Natural killer cell treated with Interleukin-12 subunit alpha and Interleukin-12 subunit beta and Interleukin-15 and Interleukin-18, amount 100 ng/mL, for 72 hours (primary cell): ENCODE measurements at regions not wholly inside any gene's neighbourhood (a gene's known extent, or its start where the extent isn't known, plus 50 kb on each side); places are given as distances from the start of the nearest gene placed in this dataset.
"Not testable (repeated sequence)": the region's sequence is repeated elsewhere in the genome, so short reads cannot be mapped to it uniquely, and the experiment has no call there.

Experiments used
- ATAC-seq, 2 donors: fragments of 150-1000 bp; cut with Tn5 transposase in 1 of 2; sonication (Bioruptor Pico), chemical (Tn5 transposase) in 1 of 2; 2 replicates each; pipeline ENCODE4 v1.10.0; 2021
- DNase-seq: peaks from one replicate; pipeline ENCODE4 v3.0.0; 2022; ENCODE audit warnings: low spot score
- H3K27ac Mint-ChIP-seq, 2 donors: 1 replicate in 1 of 2; 2 replicates in 1 of 2; pipeline ENCODE4 v1.8.0; 2022; ENCODE audit warnings: mixed read lengths in 2 of 2, mild to moderate bottlenecking in 1 of 2, moderate library complexity in 1 of 2
- H3K27me3 Mint-ChIP-seq, 2 donors: 1 replicate in 1 of 2; 2 replicates in 1 of 2; pipeline ENCODE4 v1.8.0; 2022; ENCODE audit warnings: mixed read lengths in 2 of 2
- H3K36me3 Mint-ChIP-seq: one replicate; pipeline ENCODE4 v1.8.0; 2022; ENCODE audit warnings: mixed read lengths
- H3K4me1 Mint-ChIP-seq, 2 donors: 1 replicate in 1 of 2; 2 replicates in 1 of 2; pipeline ENCODE4 v1.8.0; 2022; ENCODE audit warnings: low read depth in 2 of 2, mixed read lengths in 2 of 2, mild to moderate bottlenecking in 1 of 2
- H3K4me3 Mint-ChIP-seq: one replicate; pipeline ENCODE4 v1.8.0; 2022; ENCODE audit warnings: mixed read lengths
- H3K9me3 Mint-ChIP-seq: 2 replicates; pipeline ENCODE4 v1.8.0; 2022; ENCODE audit warnings: mixed read lengths

DNA sequence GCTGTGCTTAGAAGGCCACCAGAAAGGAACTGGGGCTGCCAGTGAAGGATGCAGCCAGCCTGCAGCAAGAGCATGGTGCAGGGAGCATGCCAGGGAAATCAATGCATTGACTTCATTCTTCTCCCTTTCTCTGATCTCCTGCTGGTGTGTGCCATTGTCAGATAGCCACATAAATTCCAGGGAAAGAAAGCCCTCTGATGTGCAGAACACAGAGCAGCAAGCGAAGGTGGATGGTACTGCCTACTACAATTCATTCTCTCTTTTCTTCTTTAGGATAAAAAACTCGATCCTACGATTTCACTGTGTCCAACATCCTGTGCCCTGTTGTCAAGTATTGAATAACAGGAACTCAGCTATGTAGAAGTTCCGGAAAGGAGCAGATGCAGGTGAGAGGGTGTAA is 446.7 kb upstream of the TMEM132C start:
- no peak overlapping the region for H3K27ac Mint-ChIP-seq
- H3K27me3 Mint-ChIP-seq = no peaks in the 10 kb centered on the region
- peaks cover 8% of the 10 kb centered on the region for H3K9me3 Mint-ChIP-seq
- no peaks in the 10 kb centered on the region for H3K36me3 Mint-ChIP-seq
- no peaks in the 10 kb centered on the region for H3K4me1 Mint-ChIP-seq
- ATAC-seq (no peak), DNase-seq (no peak)
- H3K4me3 Mint-ChIP-seq = no peak overlapping the region

DNA sequence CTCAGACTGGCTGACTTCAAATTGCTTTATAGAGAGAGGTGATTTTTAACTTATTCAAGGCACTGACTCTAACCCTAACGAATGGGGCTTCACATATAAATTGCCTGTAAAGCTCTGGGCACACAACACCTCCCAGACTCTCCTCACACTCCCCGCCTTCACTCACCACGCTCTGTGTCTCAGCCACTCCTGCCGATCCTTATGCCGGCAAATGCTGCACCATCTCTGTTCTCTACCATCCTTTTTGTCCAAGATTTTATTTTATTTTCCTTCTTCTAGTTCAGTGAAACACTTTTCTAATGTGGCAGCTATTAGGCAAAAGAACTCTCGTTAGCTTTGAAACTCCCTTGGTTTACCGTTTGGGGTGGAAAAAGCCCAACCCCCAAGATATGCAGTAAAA is 446.1 kb upstream of the TMEM132C start:
- H3K4me1 Mint-ChIP-seq = no peaks in the 10 kb centered on the region
- ATAC-seq (no peak), DNase-seq (no peak)
- H3K4me3 Mint-ChIP-seq = no peak overlapping the region
- no peaks in the 10 kb centered on the region for H3K36me3 Mint-ChIP-seq
- peaks cover 11% of the 10 kb centered on the region for H3K9me3 Mint-ChIP-seq
- H3K27me3 Mint-ChIP-seq = no peaks in the 10 kb centered on the region
- no peak overlapping the region for H3K27ac Mint-ChIP-seq

DNA sequence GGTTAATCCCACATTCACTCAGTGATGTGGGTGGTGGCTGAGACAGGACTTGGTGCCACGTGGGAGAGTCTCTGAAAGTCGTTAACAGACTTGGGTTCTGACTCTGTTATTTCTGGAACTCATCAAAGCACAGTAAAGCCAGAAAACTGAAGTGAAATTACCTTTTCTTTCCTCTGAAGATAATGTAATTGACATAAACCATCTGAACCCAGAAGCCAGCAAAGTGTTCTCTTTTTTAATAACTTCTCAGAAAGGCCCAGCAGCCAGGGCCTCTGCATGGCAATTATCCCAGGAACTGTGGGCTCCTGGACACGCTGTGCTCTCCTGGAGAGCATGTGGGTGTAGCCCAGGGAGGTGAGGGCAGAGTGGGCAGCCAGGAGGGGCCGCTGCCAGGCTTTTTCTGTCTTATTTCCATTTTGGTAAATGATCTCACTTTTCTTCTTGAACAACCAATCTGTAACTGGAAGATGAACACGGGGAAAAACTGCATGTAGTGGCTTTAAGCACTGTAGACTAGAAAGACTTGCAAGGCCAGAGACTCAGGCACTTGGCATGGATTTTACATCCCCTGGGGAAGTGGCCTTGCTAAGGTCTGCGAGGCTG is 444.1 kb upstream of the TMEM132C start:
- H3K27me3 Mint-ChIP-seq = no peaks in the 10 kb centered on the region
- DNase-seq (no peak), ATAC-seq (no peak)
- H3K4me1 Mint-ChIP-seq = no peaks in the 10 kb centered on the region
- no peak overlapping the region for H3K4me3 Mint-ChIP-seq
- no peak overlapping the region for H3K27ac Mint-ChIP-seq
- peaks cover 15% of the 10 kb centered on the region for H3K9me3 Mint-ChIP-seq
- no peaks in the 10 kb centered on the region for H3K36me3 Mint-ChIP-seq

DNA sequence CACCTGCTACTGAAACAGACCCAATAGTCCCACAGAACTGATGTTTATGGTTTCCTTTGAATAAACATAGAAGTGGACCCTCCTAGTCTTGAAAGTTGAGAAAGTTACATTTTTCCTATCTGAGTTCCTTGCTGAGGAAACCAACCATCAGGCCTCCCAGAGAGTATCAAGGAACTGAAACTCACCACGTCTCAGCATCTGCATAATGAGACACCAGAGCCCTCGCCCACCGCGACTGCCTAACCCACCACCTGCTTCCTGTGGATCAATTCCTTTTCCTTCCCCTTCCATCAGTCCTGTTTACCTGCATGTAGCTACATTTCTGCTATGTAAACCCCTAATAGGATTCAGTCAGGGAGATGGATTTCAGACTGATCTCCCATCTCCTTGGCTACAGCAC is 443.2 kb upstream of the TMEM132C start:
- no peak overlapping the region for H3K4me3 Mint-ChIP-seq
- DNase-seq (no peak), ATAC-seq (no peak)
- H3K9me3 Mint-ChIP-seq = peaks cover 15% of the 10 kb centered on the region
- H3K4me1 Mint-ChIP-seq = no peaks in the 10 kb centered on the region
- H3K27me3 Mint-ChIP-seq = no peaks in the 10 kb centered on the region
- no peak overlapping the region for H3K27ac Mint-ChIP-seq
- no peaks in the 10 kb centered on the region for H3K36me3 Mint-ChIP-seq

DNA sequence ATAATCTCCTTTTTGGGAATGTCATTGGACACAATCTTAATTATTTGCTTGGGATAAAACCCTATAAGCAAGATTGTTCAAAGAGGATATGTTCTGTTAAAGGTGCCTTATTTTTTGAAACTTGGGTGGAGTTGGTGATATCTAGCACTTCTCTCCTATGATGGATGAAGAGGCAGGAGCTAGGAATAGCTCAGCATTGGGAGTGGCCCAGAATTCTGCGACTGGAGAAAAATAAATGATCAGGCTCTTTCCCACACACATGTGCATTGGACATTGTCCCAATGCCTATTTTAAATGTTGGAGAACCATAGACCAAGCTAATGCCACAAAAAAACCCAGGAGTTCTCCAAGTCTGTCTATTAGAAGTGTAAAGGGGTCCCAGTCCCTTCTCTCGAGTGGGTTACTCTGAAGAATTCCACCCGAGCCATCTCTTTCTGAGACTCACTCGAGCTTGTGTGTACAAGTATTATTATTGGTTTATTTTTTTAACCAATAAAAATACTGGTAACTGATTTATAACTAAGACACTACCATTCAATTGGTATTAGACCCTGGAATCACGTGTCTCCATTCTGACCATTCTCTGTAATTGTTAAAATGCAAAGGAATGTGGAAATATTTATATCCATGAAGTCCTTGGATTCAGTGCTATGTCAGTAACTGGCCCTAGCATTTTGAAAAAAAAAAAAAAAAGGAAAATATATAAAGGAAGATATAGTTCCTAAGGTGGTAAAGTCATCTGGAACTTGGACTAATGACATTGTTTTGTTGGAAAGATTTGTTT is 437.5 kb upstream of the TMEM132C start:
- DNase-seq = no peak
- H3K9me3 Mint-ChIP-seq = peaks cover 15% of the 10 kb centered on the region

DNA sequence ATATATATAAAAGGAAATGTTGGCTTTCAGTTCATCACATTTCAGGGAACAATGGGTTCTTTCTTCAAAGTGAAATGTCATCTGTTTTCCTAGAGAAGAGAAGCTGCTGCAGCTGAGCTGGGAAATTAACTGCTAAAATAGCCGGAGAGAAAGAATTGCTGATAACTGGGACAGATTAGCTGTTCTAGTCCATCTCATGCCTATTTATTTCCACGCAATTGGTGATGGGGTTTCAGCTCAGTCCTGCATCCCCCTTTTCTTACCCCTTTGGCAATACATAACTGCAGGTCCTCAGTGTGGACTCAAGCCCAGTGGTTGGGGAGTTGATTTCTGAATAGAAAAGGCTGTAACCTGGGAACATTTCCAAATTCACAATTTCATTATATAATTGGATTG is 436.9 kb upstream of the TMEM132C start:
- no peaks in the 10 kb centered on the region for H3K27me3 Mint-ChIP-seq
- no peak for DNase-seq
- peaks cover 12% of the 10 kb centered on the region for H3K9me3 Mint-ChIP-seq
- H3K27ac Mint-ChIP-seq = no peak overlapping the region
- ATAC-seq = no peak
- no peaks in the 10 kb centered on the region for H3K36me3 Mint-ChIP-seq
- no peak overlapping the region for H3K4me3 Mint-ChIP-seq
- H3K4me1 Mint-ChIP-seq = no peaks in the 10 kb centered on the region

More for the DNA sequence above, 437.5 kb upstream of the TMEM132C start:
- ATAC-seq = no peak
- Mint-ChIP-seq H3K27ac (no peak overlapping the region), H3K4me3 (no peak overlapping the region), H3K36me3 (no peaks in the 10 kb centered on the region), H3K27me3 (no peaks in the 10 kb centered on the region), H3K4me1 (no peaks in the 10 kb centered on the region)

DNA sequence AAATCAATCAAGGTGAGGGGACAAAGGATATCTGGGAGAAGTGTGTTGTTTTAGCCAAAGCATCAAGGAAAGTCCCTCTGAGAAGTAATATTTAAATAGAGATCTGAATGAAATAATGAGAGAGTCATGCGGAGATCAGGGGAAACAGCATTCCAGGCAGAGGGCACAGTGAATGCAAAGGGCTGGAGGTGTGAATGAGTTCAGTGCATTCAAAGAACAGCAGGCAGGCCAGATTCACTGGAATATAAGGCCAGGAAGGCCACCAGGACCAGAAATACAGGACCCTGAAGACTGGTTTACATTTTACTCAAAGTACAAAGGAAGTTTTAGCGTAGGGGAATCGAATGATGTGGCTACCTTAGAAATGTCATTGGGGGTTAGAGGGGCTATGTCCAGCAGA is 436.2 kb upstream of the TMEM132C start:
- Mint-ChIP-seq H3K9me3 (peaks cover 8% of the 10 kb centered on the region), H3K36me3 (no peaks in the 10 kb centered on the region), H3K27me3 (no peaks in the 10 kb centered on the region), H3K27ac (no peak overlapping the region), H3K4me3 (no peak overlapping the region), H3K4me1 (no peaks in the 10 kb centered on the region)
- DNase-seq (no peak), ATAC-seq (no peak)

DNA sequence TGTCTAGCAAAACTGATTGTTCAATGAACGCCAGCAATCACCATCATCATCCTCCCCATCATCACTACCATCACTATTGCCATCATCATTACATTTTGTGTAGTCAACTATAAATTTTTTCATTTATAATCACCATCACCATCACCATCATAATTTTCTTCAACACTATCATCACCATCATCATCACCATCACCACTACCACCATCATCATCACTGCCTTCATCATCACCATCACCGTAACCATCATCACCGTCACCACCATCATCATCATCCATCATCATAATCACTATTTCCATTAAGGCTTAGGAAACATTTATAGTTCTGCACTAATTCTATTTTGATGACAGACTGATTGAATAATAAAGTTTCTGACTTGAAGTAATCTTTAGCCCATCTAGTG is 434.8 kb upstream of the TMEM132C start:
- ATAC-seq (no peak), DNase-seq (no peak)

DNA sequence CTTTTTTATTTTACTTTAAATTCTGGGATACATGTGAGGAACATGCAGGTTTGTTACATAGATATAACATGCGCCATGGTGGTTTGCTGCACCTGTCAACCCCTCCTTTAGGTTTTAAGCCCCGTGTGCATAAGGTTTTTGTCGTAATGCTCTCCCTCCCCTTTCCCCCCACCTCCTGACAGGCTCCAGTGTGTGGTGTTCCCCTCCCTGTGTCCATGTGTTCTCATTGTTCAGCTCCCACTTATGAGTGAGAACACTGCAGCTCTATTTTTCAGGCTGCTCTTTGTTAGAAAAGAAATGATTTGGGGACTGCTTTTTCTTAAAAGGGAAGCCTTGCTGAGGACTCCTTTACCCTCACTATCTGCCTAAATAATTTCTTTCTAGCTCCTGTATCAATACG is 430.2 kb upstream of the TMEM132C start:
- not testable (repeated sequence) for H3K36me3 Mint-ChIP-seq, H3K27me3 Mint-ChIP-seq, H3K4me3 Mint-ChIP-seq, DNase-seq, H3K4me1 Mint-ChIP-seq, H3K27ac Mint-ChIP-seq, ATAC-seq
- peaks cover 11% of the 10 kb centered on the region for H3K9me3 Mint-ChIP-seq

More for the DNA sequence above, 434.8 kb upstream of the TMEM132C start:
- Mint-ChIP-seq H3K4me3 (no peak overlapping the region), H3K4me1 (no peaks in the 10 kb centered on the region), H3K27me3 (no peaks in the 10 kb centered on the region), H3K36me3 (no peaks in the 10 kb centered on the region), H3K27ac (no peak overlapping the region), H3K9me3 (peaks cover 7% of the 10 kb centered on the region)

DNA sequence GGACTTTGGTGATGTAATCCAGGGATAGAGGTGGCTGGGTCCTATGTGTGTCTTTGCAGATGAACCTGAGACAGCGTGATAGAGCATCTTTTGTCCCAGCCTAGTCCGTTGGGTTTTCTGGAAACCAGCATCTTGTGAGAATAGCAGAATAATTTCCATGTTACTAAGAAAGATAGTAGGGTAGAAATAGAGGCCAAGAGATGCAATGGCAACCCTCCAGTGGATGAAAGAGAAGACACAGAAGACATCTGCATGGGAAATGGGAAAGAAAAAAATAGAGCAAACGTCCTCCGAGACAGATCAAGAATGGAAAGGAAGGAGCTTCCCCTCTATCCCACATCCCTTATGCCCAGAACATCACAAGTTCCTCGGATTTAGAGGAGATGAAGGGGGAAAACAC is 409.3 kb upstream of the TMEM132C start:
- Mint-ChIP-seq H3K4me1 (no peaks in the 10 kb centered on the region), H3K27ac (no peak overlapping the region), H3K36me3 (no peaks in the 10 kb centered on the region), H3K27me3 (no peaks in the 10 kb centered on the region), H3K9me3 (peaks cover 3% of the 10 kb centered on the region), H3K4me3 (no peak overlapping the region)
- ATAC-seq (no peak), DNase-seq (no peak)

DNA sequence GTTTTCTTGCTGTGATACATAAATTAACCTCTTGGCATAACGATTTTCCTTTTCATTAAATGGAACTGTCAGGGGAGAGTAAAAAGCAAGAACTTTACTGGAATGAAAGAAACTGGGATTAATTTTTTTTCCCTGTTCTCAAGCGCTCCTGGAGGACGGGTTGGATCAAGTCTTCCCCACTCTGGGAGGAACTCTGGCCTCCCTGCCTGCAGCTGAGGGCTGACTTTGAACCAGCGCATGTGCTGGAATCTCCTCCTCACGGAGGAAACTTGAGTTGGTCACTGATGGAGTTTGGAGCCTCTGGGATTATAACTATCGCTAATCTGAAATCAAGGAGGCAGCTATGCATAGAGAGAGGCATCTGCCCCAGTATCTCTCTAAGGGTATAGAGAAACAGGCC is 406.4 kb upstream of the TMEM132C start:
- H3K4me3 Mint-ChIP-seq = no peak overlapping the region
- no peak for ATAC-seq
- H3K27ac Mint-ChIP-seq = no peak overlapping the region
- no peak for DNase-seq
- H3K4me1 Mint-ChIP-seq = no peaks in the 10 kb centered on the region
- no peaks in the 10 kb centered on the region for H3K36me3 Mint-ChIP-seq
- H3K9me3 Mint-ChIP-seq = peaks cover 15% of the 10 kb centered on the region
- no peaks in the 10 kb centered on the region for H3K27me3 Mint-ChIP-seq

DNA sequence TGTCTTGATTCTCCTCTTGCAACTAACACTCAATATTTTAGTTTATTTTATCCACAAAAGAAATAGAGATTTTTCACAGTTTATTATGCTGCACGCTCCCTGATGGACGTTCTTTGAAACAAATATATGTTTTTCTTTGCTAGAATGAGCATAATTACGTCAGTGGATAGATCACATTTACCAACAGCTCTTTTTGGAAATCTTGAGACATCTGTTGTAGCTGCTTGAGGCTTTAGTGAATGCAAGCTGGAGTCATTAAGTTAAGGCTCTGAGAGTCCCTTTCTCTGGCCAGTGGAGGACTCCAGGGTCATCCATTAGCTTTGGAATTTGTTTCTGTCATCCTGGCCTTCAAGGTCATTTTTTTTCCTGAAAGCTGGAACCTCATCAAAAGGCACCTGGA is 405.6 kb upstream of the TMEM132C start:
- no peak overlapping the region for H3K4me3 Mint-ChIP-seq
- no peaks in the 10 kb centered on the region for H3K36me3 Mint-ChIP-seq
- H3K4me1 Mint-ChIP-seq = no peaks in the 10 kb centered on the region
- no peaks in the 10 kb centered on the region for H3K27me3 Mint-ChIP-seq
- ATAC-seq = no peak
- no peak for DNase-seq
- H3K9me3 Mint-ChIP-seq = peaks cover 15% of the 10 kb centered on the region
- H3K27ac Mint-ChIP-seq = no peak overlapping the region

DNA sequence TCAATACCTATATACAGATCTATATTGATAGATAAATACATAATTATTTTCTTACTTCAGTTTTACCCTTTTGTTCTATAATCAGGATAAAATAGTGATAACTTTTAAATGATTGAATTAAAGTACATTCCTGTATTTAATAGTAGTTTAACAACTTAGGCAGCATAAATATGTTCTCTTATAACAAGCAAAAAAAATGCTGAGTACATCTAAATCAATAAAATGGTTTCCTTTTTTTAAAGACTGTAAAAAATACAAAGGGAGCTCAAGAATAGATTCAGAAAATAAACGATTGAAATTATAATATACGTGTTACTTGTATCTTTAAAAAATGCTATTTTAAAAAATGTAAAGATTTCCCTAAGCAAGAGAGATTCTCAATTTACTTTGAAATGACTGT is 393.7 kb upstream of the TMEM132C start:
- DNase-seq (no peak), ATAC-seq (no peak)
- Mint-ChIP-seq H3K4me3 (no peak overlapping the region), H3K27me3 (no peaks in the 10 kb centered on the region), H3K36me3 (no peaks in the 10 kb centered on the region), H3K9me3 (peaks cover 6% of the 10 kb centered on the region), H3K4me1 (no peaks in the 10 kb centered on the region), H3K27ac (no peak overlapping the region)

DNA sequence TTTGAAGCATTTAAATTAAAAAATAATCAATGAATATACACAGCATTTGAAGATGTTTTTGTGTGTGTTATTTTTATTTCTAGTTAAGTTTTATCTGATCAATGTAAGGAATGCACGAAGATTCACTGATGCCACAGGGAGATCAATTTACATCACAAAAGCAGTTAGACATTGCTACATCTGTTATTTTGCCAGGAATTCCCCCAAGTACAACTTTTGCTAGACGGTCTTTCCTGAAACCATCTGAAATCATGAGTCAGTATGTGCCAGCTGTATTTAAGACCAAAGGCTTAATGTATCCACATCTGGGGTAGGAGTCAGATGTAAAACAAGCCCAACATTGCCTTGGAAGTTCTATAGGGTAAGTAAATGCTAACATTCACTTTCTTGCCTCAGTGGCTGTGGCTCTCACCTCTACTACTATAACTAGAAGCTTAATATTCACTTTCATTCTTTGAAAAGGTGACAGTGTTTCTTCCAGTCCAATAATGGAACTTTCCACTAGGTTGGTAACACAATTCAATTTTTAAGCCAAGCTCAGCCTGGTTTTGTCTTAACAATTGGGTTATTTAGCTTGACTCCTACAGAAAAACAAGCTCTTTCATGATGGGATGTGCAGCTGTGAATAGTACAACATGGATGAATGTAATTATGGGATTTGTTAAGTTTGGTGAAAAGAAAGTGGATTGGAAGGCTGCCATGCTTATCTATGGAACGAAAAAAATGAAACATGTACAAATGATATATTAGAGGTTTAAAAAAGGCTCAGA is 385.4 kb upstream of the TMEM132C start:
- H3K36me3 Mint-ChIP-seq = no peaks in the 10 kb centered on the region
- H3K9me3 Mint-ChIP-seq = peaks cover 12% of the 10 kb centered on the region
- H3K27ac Mint-ChIP-seq = no peak overlapping the region
- no peaks in the 10 kb centered on the region for H3K27me3 Mint-ChIP-seq
- DNase-seq (no peak), ATAC-seq (no peak)
- H3K4me1 Mint-ChIP-seq = no peaks in the 10 kb centered on the region
- no peak overlapping the region for H3K4me3 Mint-ChIP-seq
